GM12878 (cell line): ENCODE measurements at regions not wholly inside any gene's neighbourhood (a gene's known extent, or its start where the extent isn't known, plus 50 kb on each side); places are given as distances from the start of the nearest gene placed in this dataset.

Experiments
- ATAC-seq: fragments of 200-7000 bp; cut with Tn5 transposase; 3 replicates; pipeline ENCODE4 v1.9.1; 2020; ENCODE audit warnings: mild to moderate bottlenecking, moderate library complexity
- BruUV-seq: library from RNA; stranded (reverse); fragments of 400-500 nt; replicated peaks from 2 replicates; lab custom pipeline; 2021; lab: Mats Ljungman, UMichigan
- CTCF ChIA-PET: fragments of 300-600 bp; sonication (Branson Sonifier 250); formaldehyde crosslinking; extraction: SDS; loops from one replicate; lab custom pipeline; 2021; ENCODE audit warnings: inconsistent platforms; lab: Yijun Ruan, JAX
- POLR2A ChIA-PET: fragments of 350-600 bp; formaldehyde crosslinking; extraction: SDS; loops from one replicate; lab custom pipeline; 2021; ENCODE audit warnings: inconsistent platforms; lab: Charles Lee
- RAD21 ChIA-PET: fragments of 300-600 bp; sonication (Branson Sonifier 250); formaldehyde crosslinking; loops from one replicate; lab custom pipeline; 2023; ENCODE audit warnings: antibody characterized with exemption; ENCODE audit not compliant: unreplicated experiment; lab: Charles Lee
- SMC1A ChIA-PET: fragments of 300-600 bp; sonication (Branson Sonifier 250); formaldehyde crosslinking; loops from one replicate; lab custom pipeline; 2023; ENCODE audit not compliant: unreplicated experiment, uncharacterized antibody; lab: Charles Lee
- DNase-seq: peaks from one replicate; pipeline ENCODE4 v3.0.0-alpha.2; 2011; ENCODE audit warnings: low read depth, low spot score
- FAIRE-seq: peaks from 3 replicates; lab custom pipeline; 2011; peaks lifted over from hg19 to GRCh38; lab: Jason Lieb, UNC
- H2AFZ ChIP-seq: 2 replicates; pipeline ENCODE4 v1.6.0; 2011; ENCODE audit warnings: low read depth, low read length, control low read depth; ENCODE audit not compliant: control insufficient read depth
- H3K27ac ChIP-seq: 2 replicates; pipeline ENCODE4 v1.5.1; 2011; ENCODE audit warnings: control low read depth; ENCODE audit not compliant: control insufficient read depth, insufficient read depth
- H3K27me3 ChIP-seq, 2 experiments: replicated peaks in 1 of 2; 2 replicates each; pipeline versions ENCODE4 v1.6.0 to v1.6.1; 2011; ENCODE audit warnings: low read length in 1 of 2; ENCODE audit not compliant: control insufficient read depth in 2 of 2, insufficient read depth in 2 of 2
- H3K36me3 ChIP-seq, 2 experiments: 2 replicates each; pipeline ENCODE4 v1.5.1; 2011; ENCODE audit warnings: low read length in 1 of 2; ENCODE audit not compliant: control insufficient read depth in 2 of 2, insufficient read depth in 2 of 2
- H3K4me1 ChIP-seq: 2 replicates; pipeline ENCODE4 v1.6.1; 2011; ENCODE audit warnings: mild to moderate bottlenecking, low read length, moderate library complexity, mixed read lengths; ENCODE audit not compliant: control insufficient read depth, insufficient read depth
- H3K4me2 ChIP-seq: 2 replicates; pipeline ENCODE4 v1.6.0; 2011; ENCODE audit warnings: control low read depth; ENCODE audit not compliant: control insufficient read depth, insufficient read depth
- H3K4me3 ChIP-seq: fragments of 200-600 bp; sonication (generic); 2 replicates; pipeline ENCODE4 v1.5.1; 2016
- H3K79me2 ChIP-seq: 2 replicates; pipeline ENCODE4 v1.6.0; 2011; ENCODE audit warnings: low read length; ENCODE audit not compliant: control insufficient read depth, insufficient read depth
- H3K9ac ChIP-seq: 2 replicates; pipeline ENCODE4 v1.8.0; 2011; ENCODE audit warnings: low read length, control low read depth, mixed read lengths; ENCODE audit not compliant: control insufficient read depth, insufficient read depth
- H3K9me3 ChIP-seq: replicated peaks from 3 replicates; pipeline ENCODE4 v1.5.1; 2011; ENCODE audit warnings: mild to moderate bottlenecking, low read length; ENCODE audit not compliant: control insufficient read depth, insufficient read depth
- H4K20me1 ChIP-seq: 2 replicates; pipeline ENCODE4 v1.6.0; 2011; ENCODE audit not compliant: control insufficient read depth, insufficient read depth
- BACH1 ChIP-seq: fragments of 450-650 bp; IDR thresholded peaks from 2 replicates; pipeline ENCODE4 v1.6.1; 2017; ENCODE audit warnings: mild to moderate bottlenecking, borderline replicate concordance
- BHLHE40 ChIP-seq, 2 experiments: fragments of 450-650 bp in 1 of 2; IDR thresholded peaks; 2 replicates each; pipeline ENCODE4 v1.6.1; 2011 to 2017; ENCODE audit warnings: low read depth in 2 of 2, borderline replicate concordance in 1 of 2, improper control_type of control experiment in 1 of 2, low read length in 1 of 2, mild to moderate bottlenecking in 1 of 2
- CBX5 ChIP-seq: sonication (generic); IDR thresholded peaks from 2 replicates; pipeline ENCODE4 v1.6.1; 2016; ENCODE audit warnings: low read depth, moderate library complexity, mild to moderate bottlenecking, inconsistent platforms
- EZH2 ChIP-seq: IDR thresholded peaks from 2 replicates; pipeline ENCODE4 v1.6.1; 2012; ENCODE audit warnings: low read depth, mild to moderate bottlenecking, control low read depth, inconsistent platforms, low read length, borderline replicate concordance; ENCODE audit not compliant: control insufficient read depth
- JUNB ChIP-seq: IDR thresholded peaks from 2 replicates; pipeline ENCODE4 v1.6.1; 2016; ENCODE audit warnings: antibody characterized with exemption, mild to moderate bottlenecking
- NR2F1 ChIP-seq: fragments of 450-650 bp; conservative IDR thresholded peaks from 2 replicates; pipeline ENCODE4 v1.6.1; 2017; ENCODE audit warnings: mild to moderate bottlenecking
- PAX5 ChIP-seq: IDR thresholded peaks from 2 replicates; pipeline ENCODE4 v1.6.1; 2011; ENCODE audit warnings: low read depth, low read length, borderline replicate concordance
- RFX5 ChIP-seq: IDR thresholded peaks from 2 replicates; pipeline ENCODE4 v1.6.1; 2011; ENCODE audit warnings: low read depth, low read length, improper control_type of control experiment
- RUNX3 ChIP-seq: IDR thresholded peaks from 2 replicates; pipeline ENCODE4 v1.6.1; 2012; ENCODE audit warnings: low read length, inconsistent platforms
- STAT3 ChIP-seq: IDR thresholded peaks from 2 replicates; pipeline ENCODE4 v1.6.1; 2011; ENCODE audit warnings: low read depth, low read length, improper control_type of control experiment
- YY1 ChIP-seq: IDR thresholded peaks from 2 replicates; pipeline ENCODE4 v1.6.1; 2011; ENCODE audit warnings: low read depth, mild to moderate bottlenecking, low read length
- ZBTB40 ChIP-seq: fragments of 450-650 bp; IDR thresholded peaks from 2 replicates; pipeline ENCODE4 v1.6.1; 2016; ENCODE audit warnings: mild to moderate bottlenecking, moderate library complexity, borderline replicate concordance
- WGBS: methylation state at CpG from one replicate; pipeline ENCODE4 v1.1.6; 2016; ENCODE audit warnings: low lambda C conversion rate; ENCODE audit not compliant: insufficient replicate concordance, insufficient coverage; ENCODE audit errors: missing lambda C conversion rate; 5-methylcytosine and 5-hydroxymethylcytosine counted together
- in situ Hi-C: fragments of 300-500 bp; cut with MboI; formaldehyde crosslinking; loops from 9 replicates; pipeline ENCODE4 v1.14.3; 2018; ENCODE audit warnings: mixed read lengths
- intact Hi-C: fragments of 100-400 bp; cut with micrococcal nuclease; formaldehyde crosslinking; loops from one replicate; pipeline ENCODE4 v1.14.2; 2022; ENCODE audit not compliant: unreplicated experiment

- ATAC-seq (peak; percentile 58), FAIRE-seq (no peak), DNase-seq (no peak)
- RAD21 ChIA-PET = interaction anchor here (0.9 to 4.3 kb wide), 3 partner anchors 15 to 420 kb away, joined by 4 to 41 read pairs (median 12); no protein-coding TSS in a partner anchor
- 0% methylated on average over 1 of the region's 1 CpG for WGBS
- Histone ChIP-seq H3K36me3 (no peaks in the 10 kb centered on the region), H3K4me1 (no peaks in the 10 kb centered on the region), H3K27ac (no peak overlapping the region), H3K27me3 (no peaks in the 10 kb centered on the region), H3K4me2 (no peak overlapping the region), H2AFZ (no peak overlapping the region), H3K9me3 (no peaks in the 10 kb centered on the region), H3K79me2 (no peaks in the 10 kb centered on the region), H3K9ac (no peak overlapping the region), H3K4me3 (no peak overlapping the region), H4K20me1 (no peaks in the 10 kb centered on the region)
- CTCF ChIA-PET = interaction anchor here (1.1 to 3.6 kb wide), 11 partner anchors 8 to 128 kb away, joined by 3 to 17 read pairs (median 5); no protein-coding TSS in a partner anchor
- BruUV-seq = no TSS peak
- intact Hi-C loops (no loop called here), in situ Hi-C loops (no loop called here)
- TF ChIP-seq BHLHE40 (IDR thresholded peaks at IDR 0.05; ENCODE audit: borderline replicate concordance in 1 of 2, low read depth in 2 of 2, low read length in 1 of 2) = 0 out of 4 replicates have a peak, but pooled peaks of 1 of the 2 experiments have one; percentile 8
- peak; percentile 78 for TF ChIP-seq NR2F1
- no peak for TF ChIP-seq BACH1
- TF ChIP-seq JUNB = no peak
- POLR2A ChIA-PET = interaction anchor here (0.8 to 3.2 kb wide), 7 partner anchors 11 to 41 kb away, joined by 3 to 16 read pairs (median 6); no protein-coding TSS in a partner anchor
- SMC1A ChIA-PET = interaction anchor here (1.2 to 2.5 kb wide), 11 partner anchors 8 to 44 kb away, joined by 3 to 16 read pairs (median 5); no protein-coding TSS in a partner anchor
Observed at GRCh38 chr1:31523012-31523411, 53.3 kb upstream of the TINAGL1 start.

GRCh38 chr1:31523769-31524168 lies 52.5 kb upstream of the TINAGL1 start:
- Histone ChIP-seq H2AFZ (no peak overlapping the region), H3K4me1 (no peaks in the 10 kb centered on the region), H4K20me1 (no peaks in the 10 kb centered on the region), H3K27ac (no peak overlapping the region), H3K4me2 (no peak overlapping the region), H3K9me3 (no peaks in the 10 kb centered on the region), H3K4me3 (no peak overlapping the region), H3K36me3 (no peaks in the 10 kb centered on the region), H3K9ac (no peak overlapping the region), H3K79me2 (no peaks in the 10 kb centered on the region), H3K27me3 (no peaks in the 10 kb centered on the region)
- POLR2A ChIA-PET = interaction anchor here (0.7 to 3.2 kb wide), 7 partner anchors 8 to 41 kb away, joined by 3 to 16 read pairs (median 6); no protein-coding TSS in a partner anchor
- intact Hi-C loops = no loop called here
- ATAC-seq (peak; percentile 79), FAIRE-seq (no peak), DNase-seq (no peak)
- CTCF ChIA-PET = interaction anchor here (0.8 to 3.6 kb wide), 13 partner anchors 8 to 129 kb away, joined by 3 to 17 read pairs (median 4); no protein-coding TSS in a partner anchor
- SMC1A ChIA-PET = interaction anchor here (0.8 to 2.5 kb wide), 14 partner anchors 8 to 61 kb away, joined by 3 to 16 read pairs (median 4); no protein-coding TSS in a partner anchor
- in situ Hi-C loops = no loop called here
- RAD21 ChIA-PET = interaction anchor here (0.7 to 4.3 kb wide), 4 partner anchors 16 to 419 kb away, joined by 4 to 41 read pairs (median 8); no protein-coding TSS in a partner anchor
- no TSS peak for BruUV-seq
- WGBS = 46% methylated on average over 5 of the region's 5 CpGs
- TF ChIP-seq RFX5 (no peak), STAT3 (no peak), CBX5 (no peak), BHLHE40 (IDR thresholded peaks at IDR 0.05; ENCODE audit: borderline replicate concordance in 1 of 2, low read depth in 2 of 2, low read length in 1 of 2) (peak in 1 of 2 experiments; percentile 39; a peak in 1 of 4 replicates), ZBTB40 (no peak), PAX5 (no peak), YY1 (no peak), RUNX3 (no peak), EZH2 (no peak), BACH1 (peak; percentile 66; the same call in 1 of the 2 replicates), JUNB (no peak), NR2F1 (peak; percentile 37; the same call in 1 of the 2 replicates)
